Islet precursor cell (in vitro differentiated cells): ENCODE measurements at regions not wholly inside any gene's neighbourhood (a gene's known extent, or its start where the extent isn't known, plus 50 kb on each side); places are given as distances from the start of the nearest gene placed in this dataset.
"Not testable (repeated sequence)": the region's sequence is repeated elsewhere in the genome, so short reads cannot be mapped to it uniquely, and the experiment has no call there.

Experiments used
- DNase-seq: peaks from one replicate; pipeline ENCODE4 v3.0.0-alpha.2; 2018

DNA sequence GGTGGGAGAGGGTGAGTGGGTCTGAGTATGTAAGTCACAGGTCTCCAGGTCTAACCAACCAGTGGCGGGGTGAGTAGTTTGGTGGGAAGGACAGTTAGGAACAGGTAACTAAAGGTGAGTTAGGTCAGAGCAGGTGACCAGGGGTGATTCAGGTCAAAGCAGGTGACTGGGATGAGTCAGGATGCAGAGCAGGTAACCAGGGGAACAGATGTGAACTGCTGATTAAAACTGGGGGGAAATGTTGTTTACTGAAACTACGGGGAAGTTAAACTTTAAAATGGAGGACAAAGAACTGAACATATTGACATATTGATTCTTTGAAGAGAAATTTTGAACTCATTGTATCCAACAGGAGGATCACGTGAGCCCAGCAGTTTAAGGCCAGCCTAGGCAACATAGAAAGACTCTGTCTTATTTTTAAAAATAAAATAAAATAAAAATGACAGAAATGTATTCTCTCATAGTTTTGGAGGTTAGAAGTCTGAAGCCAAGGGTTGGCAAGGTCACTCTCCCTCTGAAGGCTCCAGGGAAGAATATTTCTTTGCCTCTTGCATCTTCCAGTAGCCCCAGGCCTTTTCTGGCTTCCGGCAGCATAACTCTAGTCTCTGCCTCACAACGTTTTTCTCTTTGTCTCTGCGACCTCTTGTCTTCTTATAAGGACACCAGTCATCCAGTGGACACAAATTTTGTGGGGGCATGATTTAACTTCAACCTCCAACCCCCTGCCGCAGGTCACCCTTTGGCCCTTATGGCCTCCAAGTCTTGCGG lies 64.3 kb upstream of the TINAGL1 start:
- peak; percentile 89 for DNase-seq

DNA sequence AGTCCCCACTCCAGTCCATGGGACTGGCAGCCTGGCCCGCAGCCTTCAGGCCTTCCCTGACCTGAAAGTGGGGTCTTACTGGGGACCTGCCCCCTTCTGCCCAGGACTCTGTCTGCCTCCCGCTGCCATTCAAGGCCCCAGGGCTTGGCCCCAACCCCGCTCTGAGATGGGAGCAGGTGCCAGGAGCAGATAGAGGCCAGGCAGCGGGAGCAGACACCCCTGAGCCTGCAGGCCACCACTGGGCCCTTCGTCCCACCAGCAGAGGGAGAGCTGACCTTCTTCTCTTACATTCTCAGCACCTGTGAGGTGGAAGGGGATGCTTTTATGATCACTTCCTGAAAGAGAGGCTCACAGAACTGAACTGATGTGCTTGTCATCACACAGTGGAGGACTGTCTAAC lies 62.2 kb upstream of the TINAGL1 start:
- no peak for DNase-seq

DNA sequence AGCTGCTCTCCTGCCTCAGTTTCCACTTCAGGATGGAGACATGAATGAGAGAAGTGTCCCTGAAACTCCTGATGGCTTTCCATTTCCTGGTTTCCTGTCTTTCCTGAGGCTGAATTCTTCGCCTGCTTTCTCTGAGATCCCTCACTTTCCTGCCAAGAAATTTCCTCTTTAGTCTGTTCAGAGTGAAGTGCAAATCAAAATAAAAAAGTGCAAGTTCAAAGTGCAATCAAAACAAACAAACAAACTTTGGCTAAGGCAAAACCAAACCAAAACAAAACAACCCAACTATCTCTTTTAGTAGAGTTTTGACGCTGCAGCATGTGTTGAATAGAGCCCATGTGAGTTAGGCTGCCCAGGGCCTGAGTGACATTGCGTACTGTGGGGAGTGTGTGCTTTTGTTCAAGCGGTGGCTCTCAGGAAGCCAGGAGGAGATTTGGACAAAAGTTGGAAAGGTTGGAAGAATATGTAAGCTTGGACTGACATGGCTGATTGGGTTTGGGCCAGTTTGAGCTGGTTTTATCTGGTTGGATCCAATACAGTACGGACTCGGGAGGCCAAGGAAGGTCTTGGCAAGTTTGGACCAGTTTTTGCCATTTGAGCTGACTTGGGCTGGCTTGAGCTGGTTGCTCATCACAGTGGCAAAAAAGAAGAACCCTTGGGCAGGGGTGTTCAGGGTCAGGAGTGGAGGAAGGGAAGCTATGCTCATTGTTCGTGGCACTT lies 61.1 kb upstream of the TINAGL1 start:
- no peak for DNase-seq

DNA sequence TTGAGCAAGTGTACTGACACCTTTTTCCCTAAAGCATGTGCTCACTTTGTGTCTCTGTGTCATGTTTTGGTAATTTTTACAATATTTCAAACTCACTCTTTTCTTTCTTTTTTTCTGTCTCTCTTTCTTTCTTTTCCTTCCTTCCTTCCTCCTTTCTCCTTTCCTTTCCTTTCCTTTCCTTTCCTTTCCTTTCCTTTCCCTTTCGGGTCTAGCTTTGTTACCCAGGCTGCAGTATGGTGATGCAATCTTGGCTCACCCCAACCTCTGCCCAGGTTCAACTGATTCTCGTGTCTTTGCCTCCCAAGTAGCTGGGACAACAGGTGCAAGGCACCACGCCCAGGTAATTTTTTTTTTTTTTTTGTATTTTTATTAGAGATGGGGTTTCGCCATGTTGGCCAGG lies 60.4 kb upstream of the TINAGL1 start:
- DNase-seq, result no peak

GRCh38 chr1:31517301-31517700 lies 59.0 kb upstream of the TINAGL1 start:
- DNase-seq, result no peak

DNA sequence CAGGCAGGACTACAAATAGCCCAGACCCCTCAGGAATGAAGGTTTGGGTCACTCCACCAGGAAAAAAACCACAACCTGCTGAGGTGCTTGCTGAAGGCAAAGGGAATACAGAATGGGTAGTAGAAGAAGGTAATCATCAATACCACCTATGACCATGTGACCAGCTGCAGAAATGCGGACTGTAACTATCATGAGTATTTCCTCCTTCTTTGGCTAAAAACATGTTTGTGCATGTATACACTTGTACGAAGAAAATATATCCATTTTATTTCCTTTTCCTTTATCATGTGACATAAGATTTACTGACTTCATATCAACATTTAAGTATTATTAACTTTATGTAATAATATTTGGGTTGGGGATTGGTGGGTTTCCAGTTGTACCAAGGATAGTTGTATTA lies 58.3 kb upstream of the TINAGL1 start:
- DNase-seq, result not testable (repeated sequence)

- no peak for DNase-seq
Measured at GRCh38 chr1:31521761-31522555, 54.4 kb upstream of the TINAGL1 start.

DNA sequence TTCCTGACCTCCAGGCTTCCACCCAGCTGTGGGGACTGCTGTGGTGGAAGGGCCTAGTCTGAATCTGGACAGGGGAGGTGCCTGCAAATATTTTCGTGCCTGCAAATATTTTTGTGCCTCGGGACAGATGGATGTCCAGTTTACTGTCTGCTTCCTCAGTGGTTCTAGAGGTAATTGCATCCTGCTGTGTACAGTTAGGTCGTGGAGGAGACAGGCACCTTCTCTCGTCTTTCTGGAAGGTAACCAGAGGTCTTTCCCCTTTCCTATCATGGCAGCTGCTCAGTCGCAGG lies 53.8 kb upstream of the TINAGL1 start:
- DNase-seq, result no peak

DNA sequence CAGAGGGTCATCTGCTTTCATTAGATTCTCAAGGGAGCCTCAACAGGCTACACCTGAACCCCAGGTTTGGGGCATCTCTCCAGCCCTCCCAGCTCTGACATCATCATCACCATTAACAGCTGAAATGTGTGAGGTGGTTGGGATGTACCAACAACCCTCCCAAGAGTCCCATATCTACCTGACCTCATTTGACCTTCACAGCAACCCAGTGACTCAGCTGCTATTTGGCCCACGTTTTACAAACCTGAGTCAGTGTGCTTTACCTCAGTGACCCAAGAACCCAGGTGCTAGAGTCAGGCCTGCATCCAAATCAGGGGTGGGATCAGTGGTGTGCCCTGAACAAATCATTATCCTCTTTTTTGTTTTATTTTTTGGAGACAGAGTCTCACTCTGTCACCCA lies 53.3 kb upstream of the TINAGL1 start:
- no peak for DNase-seq

GRCh38 chr1:31523769-31524168 lies 52.5 kb upstream of the TINAGL1 start:
- no peak for DNase-seq

- no peak for DNase-seq
Measured at GRCh38 chr1:31524186-31524901, 52.0 kb upstream of the TINAGL1 start.
